GM18499 (cell line): ENCODE measurements at regions not wholly inside any gene's neighbourhood (a gene's known extent, or its start where the extent isn't known, plus 50 kb on each side); places are given as distances from the start of the nearest gene placed in this dataset.
"Not testable (repeated sequence)": the region's sequence is repeated elsewhere in the genome, so short reads cannot be mapped to it uniquely, and the experiment has no call there.

ENCODE experiments used
- ATAC-seq: cut with Tn5 transposase; IDR thresholded peaks from one replicate; pipeline ENCODE4 v1.9.1; 2021; ENCODE audit warnings: moderate number of reproducible peaks; ENCODE audit not compliant: insufficient read depth, unreplicated experiment

- no peak for ATAC-seq
Observed at GRCh38 chr7:34567906-34568305, 90.1 kb upstream of the NPSR1 start.

GRCh38 chr7:34569975-34570699 is 87.9 kb upstream of the NPSR1 start:
- ATAC-seq = no peak

GRCh38 chr7:34575006-34575405 is 83.0 kb upstream of the NPSR1 start:
- ATAC-seq = no peak

DNA sequence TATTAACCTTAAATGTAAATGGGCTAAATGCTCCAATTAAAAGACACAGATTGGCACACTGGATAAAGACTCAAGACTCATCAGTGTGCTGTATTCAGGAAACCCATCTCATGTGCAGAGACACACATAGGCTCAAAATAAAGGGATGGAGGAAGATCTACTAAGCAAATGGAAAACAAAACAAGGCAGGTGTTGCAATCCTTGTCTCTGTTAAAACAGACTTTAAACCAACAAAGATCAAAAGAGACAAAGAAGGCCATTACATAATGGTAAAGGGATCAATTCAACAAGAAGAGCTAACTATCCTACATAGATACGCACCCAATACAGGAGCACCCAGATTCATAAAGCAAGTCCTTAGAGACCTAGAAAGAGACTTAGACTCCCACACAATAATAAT is 80.1 kb upstream of the NPSR1 start:
- not testable (repeated sequence) for ATAC-seq

DNA sequence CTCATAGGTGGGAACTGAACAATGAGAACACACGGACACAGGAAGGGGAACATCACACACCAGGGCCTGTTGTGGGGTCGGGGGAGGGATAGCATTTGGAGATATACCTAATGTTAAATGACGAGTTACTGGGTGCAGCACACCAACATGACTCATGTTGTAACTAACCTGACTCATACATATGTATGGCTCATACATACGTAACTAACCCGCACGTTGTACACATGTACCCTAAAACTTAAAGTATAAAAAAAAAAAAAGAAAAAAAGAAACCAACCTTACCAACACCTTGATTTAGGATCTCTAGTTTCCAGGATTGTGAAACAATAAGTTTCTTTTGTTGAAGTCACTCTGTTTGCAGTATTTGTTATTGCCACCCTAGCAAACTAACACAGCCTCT is 76.3 kb upstream of the NPSR1 start:
- ATAC-seq = not testable (repeated sequence)

DNA sequence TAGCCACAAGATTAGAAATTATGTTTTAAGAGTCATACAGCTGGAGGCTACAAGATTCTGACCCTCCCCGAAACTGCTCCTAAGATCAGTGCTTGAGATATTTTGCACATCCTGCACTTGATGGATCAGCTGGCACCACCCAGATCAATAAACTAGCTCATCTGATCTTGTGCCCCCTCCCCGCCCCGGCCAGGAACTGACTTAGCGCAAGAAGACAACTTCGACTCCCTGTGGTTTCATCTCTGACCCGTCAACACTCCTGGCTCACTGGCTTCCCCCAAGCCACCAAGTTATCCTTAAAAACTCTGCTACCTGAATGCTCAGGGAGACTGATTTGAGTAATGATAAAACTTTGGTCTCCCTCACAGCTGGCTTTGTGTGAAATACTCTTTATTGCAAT is 73.5 kb upstream of the NPSR1 start:
- ATAC-seq = no peak

DNA sequence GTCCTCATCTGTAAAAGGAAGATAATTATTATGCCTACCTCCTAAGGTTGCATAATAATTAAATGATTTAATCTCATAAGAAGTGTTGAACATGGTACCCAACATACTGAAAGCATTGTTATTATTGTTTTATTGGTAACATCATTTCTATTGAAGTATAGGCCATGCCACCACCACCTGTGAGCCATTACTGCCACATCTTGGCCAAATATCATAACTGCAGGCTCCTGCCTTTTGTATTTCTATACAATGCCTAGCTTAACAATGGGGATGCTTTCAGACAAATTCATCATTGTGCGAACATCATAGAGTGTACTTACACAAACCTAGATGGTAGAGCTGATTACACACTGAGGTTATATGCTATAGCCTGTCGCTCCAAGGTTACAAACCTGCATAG is 61.1 kb upstream of the NPSR1 start:
- no peak for ATAC-seq

DNA sequence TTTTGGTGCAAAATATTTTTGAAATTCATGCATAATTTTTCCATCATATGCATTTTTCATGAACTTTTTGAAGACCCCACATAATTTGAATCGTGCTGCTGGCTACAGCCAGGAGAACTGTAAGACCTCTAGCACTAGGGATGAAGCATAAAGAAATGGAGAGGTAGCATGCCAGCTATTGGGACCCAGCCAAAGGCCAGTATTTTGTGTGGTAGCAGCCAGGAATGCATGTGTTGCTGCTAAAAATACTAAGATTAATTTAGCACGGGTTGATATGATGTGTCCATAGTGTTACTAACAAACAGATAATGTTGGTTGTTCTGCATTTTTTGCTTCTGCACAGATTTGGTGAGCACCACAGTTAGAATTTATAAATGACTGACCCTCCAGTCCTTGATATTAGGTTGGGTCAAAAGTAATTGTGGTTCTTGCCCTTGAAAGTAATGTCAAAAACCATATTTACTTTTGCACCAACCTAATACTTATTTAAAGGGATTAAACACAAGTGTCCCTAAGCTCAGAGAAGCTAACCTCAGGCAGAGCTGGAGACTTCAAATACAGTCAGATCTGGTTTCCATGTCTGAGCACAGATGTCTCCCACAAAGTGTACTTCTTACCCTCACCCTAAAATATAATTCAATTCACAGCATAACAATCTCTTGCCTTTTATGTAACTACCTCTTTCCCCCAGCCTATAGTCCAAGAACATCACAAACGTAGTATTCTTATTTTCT is 54.1 kb upstream of the NPSR1 start:
- ATAC-seq = no peak
